Ovary (tissue), 3 donors: ENCODE measurements at regions not wholly inside any gene's neighbourhood (a gene's known extent, or its start where the extent isn't known, plus 50 kb on each side); places are given as distances from the start of the nearest gene placed in this dataset.

ENCODE experiments used
- EP300 ChIP-seq: sonication (generic); formaldehyde crosslinking; IDR thresholded peaks from one replicate; pipeline ENCODE4 v1.6.1; 2017; ENCODE audit warnings: antibody characterized with exemption
- POLR2A ChIP-seq: fragments of 450-650 bp; IDR thresholded peaks from one replicate; pipeline ENCODE4 v1.6.1; 2017; ENCODE audit warnings: antibody characterized with exemption, mild to moderate bottlenecking, moderate library complexity
- TF ChIP-seq, protein P1 (sequence below), 3 donors: fragments of 450-650 bp in 2 of 3; fragments of 200-600 bp in 1 of 3; IDR thresholded peaks; one replicate each; pipeline versions ENCODE4 v1.5.1 to v1.8.0; 2016 to 2022; ENCODE audit warnings: antibody characterized with exemption in 3 of 3, mild to moderate bottlenecking in 1 of 3
- donor health status: DM: no; HTN: no; CAD: no.

DNA sequence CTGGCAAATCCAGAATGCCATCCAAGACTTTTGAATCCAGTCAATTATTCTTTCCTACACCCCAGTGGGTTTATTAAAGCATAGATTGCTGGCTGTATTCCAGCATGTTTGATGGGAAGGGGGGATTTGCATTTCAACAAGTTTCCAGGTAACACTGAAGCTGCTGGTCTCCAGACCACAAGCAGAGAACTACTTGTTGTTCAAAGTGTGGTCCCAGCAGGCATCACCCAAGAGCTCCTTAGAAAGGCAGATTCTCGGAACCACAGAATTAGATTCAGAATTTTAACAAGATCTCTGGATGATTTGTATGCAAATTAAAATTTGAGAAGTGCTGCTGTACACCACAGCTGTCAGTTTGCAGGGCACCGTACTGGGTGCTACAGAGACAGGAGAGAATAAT lies 216.3 kb upstream of the FAM78B start:
- TF ChIP-seq POLR2A (no peak), EP300 (no peak)
- TF ChIP-seq, protein P1, sequence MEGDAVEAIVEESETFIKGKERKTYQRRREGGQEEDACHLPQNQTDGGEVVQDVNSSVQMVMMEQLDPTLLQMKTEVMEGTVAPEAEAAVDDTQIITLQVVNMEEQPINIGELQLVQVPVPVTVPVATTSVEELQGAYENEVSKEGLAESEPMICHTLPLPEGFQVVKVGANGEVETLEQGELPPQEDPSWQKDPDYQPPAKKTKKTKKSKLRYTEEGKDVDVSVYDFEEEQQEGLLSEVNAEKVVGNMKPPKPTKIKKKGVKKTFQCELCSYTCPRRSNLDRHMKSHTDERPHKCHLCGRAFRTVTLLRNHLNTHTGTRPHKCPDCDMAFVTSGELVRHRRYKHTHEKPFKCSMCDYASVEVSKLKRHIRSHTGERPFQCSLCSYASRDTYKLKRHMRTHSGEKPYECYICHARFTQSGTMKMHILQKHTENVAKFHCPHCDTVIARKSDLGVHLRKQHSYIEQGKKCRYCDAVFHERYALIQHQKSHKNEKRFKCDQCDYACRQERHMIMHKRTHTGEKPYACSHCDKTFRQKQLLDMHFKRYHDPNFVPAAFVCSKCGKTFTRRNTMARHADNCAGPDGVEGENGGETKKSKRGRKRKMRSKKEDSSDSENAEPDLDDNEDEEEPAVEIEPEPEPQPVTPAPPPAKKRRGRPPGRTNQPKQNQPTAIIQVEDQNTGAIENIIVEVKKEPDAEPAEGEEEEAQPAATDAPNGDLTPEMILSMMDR (IDR thresholded peaks at IDR 0.05): no peak
